WTC11 (cell line): ENCODE measurements at regions not wholly inside any gene's neighbourhood (a gene's known extent, or its start where the extent isn't known, plus 50 kb on each side); places are given as distances from the start of the nearest gene placed in this dataset.

Experiments used
- ATF3 ChIP-seq: sonication (generic); formaldehyde crosslinking; conservative IDR thresholded peaks from 2 replicates; pipeline ENCODE4 v1.8.1; 2022; ENCODE audit warnings: mild to moderate bottlenecking, missing genetic modification reagents
- CREB1 ChIP-seq: sonication (generic); formaldehyde crosslinking; IDR thresholded peaks from 2 replicates; pipeline ENCODE4 v1.8.0; 2023; ENCODE audit warnings: mild to moderate bottlenecking, missing genetic modification reagents
- CTCF ChIP-seq: fragments of 200-600 bp; IDR thresholded peaks from 2 replicates; pipeline ENCODE4 v1.8.0; 2022; ENCODE audit warnings: antibody characterized with exemption
- FOXJ3 ChIP-seq: sonication (generic); formaldehyde crosslinking; IDR thresholded peaks from 2 replicates; pipeline ENCODE4 v1.9.0; 2021; ENCODE audit warnings: missing genetic modification reagents, mild to moderate bottlenecking, borderline replicate concordance
- FOXP1 ChIP-seq: sonication (generic); formaldehyde crosslinking; IDR thresholded peaks from 2 replicates; pipeline ENCODE4 v1.8.0; 2022; ENCODE audit warnings: missing genetic modification reagents, mild to moderate bottlenecking, moderate library complexity, borderline replicate concordance
- IRF1 ChIP-seq: sonication (generic); formaldehyde crosslinking; IDR thresholded peaks from 2 replicates; pipeline ENCODE4 v1.8.0; 2023; ENCODE audit warnings: missing genetic modification reagents
- JAZF1 ChIP-seq: fragments of 250-450 bp; sonication (Bioruptor Pico); IDR thresholded peaks from 2 replicates; pipeline ENCODE4 v1.9.0; 2021; ENCODE audit warnings: moderate library complexity, mild to moderate bottlenecking, inconsistent platforms
- KAT7 ChIP-seq: sonication (generic); formaldehyde crosslinking; IDR thresholded peaks from 2 replicates; pipeline ENCODE4 v1.8.1; 2023; ENCODE audit warnings: missing genetic modification reagents, mild to moderate bottlenecking, borderline replicate concordance
- MAX ChIP-seq: sonication (generic); formaldehyde crosslinking; IDR thresholded peaks from 2 replicates; pipeline ENCODE4 v1.8.0; 2022; ENCODE audit warnings: mild to moderate bottlenecking, missing genetic modification reagents
- MLX ChIP-seq: sonication (generic); formaldehyde crosslinking; IDR thresholded peaks from 2 replicates; pipeline ENCODE4 v1.8.1; 2023; ENCODE audit warnings: mild to moderate bottlenecking, missing genetic modification reagents, moderate library complexity
- NR2C2 ChIP-seq: sonication (generic); formaldehyde crosslinking; IDR thresholded peaks from 2 replicates; pipeline ENCODE4 v1.8.0; 2022; ENCODE audit warnings: mild to moderate bottlenecking, missing genetic modification reagents
- ZBTB21 ChIP-seq: sonication (generic); formaldehyde crosslinking; IDR thresholded peaks from 2 replicates; pipeline ENCODE4 v1.8.1; 2023; ENCODE audit warnings: mild to moderate bottlenecking, missing genetic modification reagents, borderline replicate concordance
- ZNF263 ChIP-seq: sonication (generic); formaldehyde crosslinking; IDR thresholded peaks from 2 replicates; pipeline ENCODE4 v1.8.1; 2022; ENCODE audit warnings: low read depth, mild to moderate bottlenecking, moderate library complexity, missing genetic modification reagents

GRCh38 chr13:34391076-34391475, 551.0 kb upstream of the NBEA start:
- no peak for TF ChIP-seq CTCF
- no peak for TF ChIP-seq FOXP1
- no peak for TF ChIP-seq ZBTB21 (CRISPR knock-in tag)
- no peak for TF ChIP-seq KAT7
- no peak for TF ChIP-seq ZNF263
- TF ChIP-seq ATF3 (CRISPR knock-in tag) = no peak
- no peak for TF ChIP-seq IRF1
- no peak for TF ChIP-seq NR2C2 (CRISPR knock-in tag)
- TF ChIP-seq MAX (CRISPR knock-in tag) = no peak
- no peak for TF ChIP-seq MLX (CRISPR knock-in tag)
- no peak for TF ChIP-seq FOXJ3
- TF ChIP-seq CREB1 (CRISPR knock-in tag) = no peak
- no peak for TF ChIP-seq JAZF1 (CRISPR knock-in tag)
